ENCODE measurements at regions not wholly inside any gene's neighbourhood (a gene's known extent, or its start where the extent isn't known, plus 50 kb on each side); places are given as distances from the start of the nearest gene placed in this dataset.

DNA sequence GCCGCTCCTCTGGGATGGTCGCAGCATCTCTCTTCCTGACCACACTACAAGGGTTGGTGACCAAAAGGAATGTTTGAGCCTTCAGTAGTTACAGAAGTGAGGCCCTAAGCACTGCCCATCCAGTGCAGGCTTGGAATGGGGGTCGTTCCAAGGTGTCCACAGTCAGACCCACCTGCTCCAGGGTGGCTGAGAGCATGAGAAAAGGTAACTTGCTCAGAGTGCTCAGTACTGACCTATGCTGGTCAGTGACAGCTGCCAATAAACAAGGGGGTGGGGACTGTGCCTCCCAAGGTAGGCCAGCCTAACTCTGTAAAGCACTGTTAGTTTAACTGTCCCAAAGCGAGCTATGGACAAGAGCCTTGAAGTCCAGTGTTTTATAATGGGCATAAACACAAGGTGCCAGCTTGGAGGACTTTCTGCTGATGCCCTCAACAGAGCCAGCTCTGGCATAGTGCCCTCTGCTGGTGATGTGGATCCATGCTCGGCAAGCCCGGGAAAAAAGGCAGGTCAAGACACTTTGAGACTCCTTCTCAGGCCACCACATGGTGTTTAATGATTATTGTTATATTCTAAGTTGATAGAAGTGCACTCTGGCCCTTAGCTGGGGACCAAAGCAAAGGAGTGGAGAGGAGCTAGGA is 78.1 kb upstream of the DNAH14 start (continued):
- TF ChIP-seq, protein P1, sequence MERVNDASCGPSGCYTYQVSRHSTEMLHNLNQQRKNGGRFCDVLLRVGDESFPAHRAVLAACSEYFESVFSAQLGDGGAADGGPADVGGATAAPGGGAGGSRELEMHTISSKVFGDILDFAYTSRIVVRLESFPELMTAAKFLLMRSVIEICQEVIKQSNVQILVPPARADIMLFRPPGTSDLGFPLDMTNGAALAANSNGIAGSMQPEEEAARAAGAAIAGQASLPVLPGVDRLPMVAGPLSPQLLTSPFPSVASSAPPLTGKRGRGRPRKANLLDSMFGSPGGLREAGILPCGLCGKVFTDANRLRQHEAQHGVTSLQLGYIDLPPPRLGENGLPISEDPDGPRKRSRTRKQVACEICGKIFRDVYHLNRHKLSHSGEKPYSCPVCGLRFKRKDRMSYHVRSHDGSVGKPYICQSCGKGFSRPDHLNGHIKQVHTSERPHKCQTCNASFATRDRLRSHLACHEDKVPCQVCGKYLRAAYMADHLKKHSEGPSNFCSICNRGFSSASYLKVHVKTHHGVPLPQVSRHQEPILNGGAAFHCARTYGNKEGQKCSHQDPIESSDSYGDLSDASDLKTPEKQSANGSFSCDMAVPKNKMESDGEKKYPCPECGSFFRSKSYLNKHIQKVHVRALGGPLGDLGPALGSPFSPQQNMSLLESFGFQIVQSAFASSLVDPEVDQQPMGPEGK (tag by site-specific recombination; IDR thresholded peaks at IDR 0.05), result no peak

GRCh38 chr1:224851848-224852261 is 77.6 kb upstream of the DNAH14 start:
- TF ChIP-seq, protein P2, sequence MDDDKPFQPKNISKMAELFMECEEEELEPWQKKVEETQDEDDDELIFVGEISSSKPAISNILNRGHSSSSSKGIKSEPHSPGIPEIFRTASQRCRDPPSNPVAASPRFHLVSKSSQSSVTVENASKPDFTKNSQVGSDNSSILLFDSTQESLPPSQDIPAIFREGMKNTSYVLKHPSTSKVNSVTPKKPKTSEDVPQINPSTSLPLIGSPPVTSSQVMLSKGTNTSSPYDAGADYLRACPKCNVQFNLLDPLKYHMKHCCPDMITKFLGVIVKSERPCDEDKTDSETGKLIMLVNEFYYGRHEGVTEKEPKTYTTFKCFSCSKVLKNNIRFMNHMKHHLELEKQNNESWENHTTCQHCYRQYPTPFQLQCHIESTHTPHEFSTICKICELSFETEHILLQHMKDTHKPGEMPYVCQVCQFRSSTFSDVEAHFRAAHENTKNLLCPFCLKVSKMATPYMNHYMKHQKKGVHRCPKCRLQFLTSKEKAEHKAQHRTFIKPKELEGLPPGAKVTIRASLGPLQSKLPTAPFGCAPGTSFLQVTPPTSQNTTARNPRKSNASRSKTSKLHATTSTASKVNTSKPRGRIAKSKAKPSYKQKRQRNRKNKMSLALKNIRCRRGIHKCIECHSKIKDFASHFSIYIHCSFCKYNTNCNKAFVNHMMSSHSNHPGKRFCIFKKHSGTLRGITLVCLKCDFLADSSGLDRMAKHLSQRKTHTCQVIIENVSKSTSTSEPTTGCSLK (tag by site-specific recombination; IDR thresholded peaks at IDR 0.05), result no peak
- TF ChIP-seq ZNF768 (tag by site-specific recombination; IDR thresholded peaks at IDR 0.05), result no peak
- TF ChIP-seq ZNF121 (tag by site-specific recombination; IDR thresholded peaks at IDR 0.05), result no peak
- TF ChIP-seq, protein P3, sequence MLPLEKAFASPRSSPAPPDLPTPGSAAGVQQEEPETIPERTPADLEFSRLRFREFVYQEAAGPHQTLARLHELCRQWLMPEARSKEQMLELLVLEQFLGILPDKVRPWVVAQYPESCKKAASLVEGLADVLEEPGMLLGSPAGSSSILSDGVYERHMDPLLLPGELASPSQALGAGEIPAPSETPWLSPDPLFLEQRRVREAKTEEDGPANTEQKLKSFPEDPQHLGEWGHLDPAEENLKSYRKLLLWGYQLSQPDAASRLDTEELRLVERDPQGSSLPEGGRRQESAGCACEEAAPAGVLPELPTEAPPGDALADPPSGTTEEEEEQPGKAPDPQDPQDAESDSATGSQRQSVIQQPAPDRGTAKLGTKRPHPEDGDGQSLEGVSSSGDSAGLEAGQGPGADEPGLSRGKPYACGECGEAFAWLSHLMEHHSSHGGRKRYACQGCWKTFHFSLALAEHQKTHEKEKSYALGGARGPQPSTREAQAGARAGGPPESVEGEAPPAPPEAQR (tag by site-specific recombination; IDR thresholded peaks at IDR 0.05), result no peak
- TF ChIP-seq KLF9 (tag by site-specific recombination; IDR thresholded peaks at IDR 0.05; ENCODE audit: low read depth), result no peak
- TF ChIP-seq SP3 (tag by site-specific recombination; IDR thresholded peaks at IDR 0.05), result no peak
- TF ChIP-seq ZBTB49 (tag by site-specific recombination; IDR thresholded peaks at IDR 0.05; ENCODE audit: low read depth), result no peak
- no peak; the same call in 1 of the 2 replicates for TF ChIP-seq CTCF (tag by site-specific recombination; IDR thresholded peaks at IDR 0.05)
- no peak for TF ChIP-seq ZNF664 (tag by site-specific recombination; IDR thresholded peaks at IDR 0.05)
- no peak for TF ChIP-seq IKZF3 (tag by site-specific recombination; IDR thresholded peaks at IDR 0.05)
- TF ChIP-seq ZNF692 (tag by site-specific recombination; IDR thresholded peaks at IDR 0.05), result no peak
- no peak for TF ChIP-seq ZNF530 (tag by site-specific recombination; IDR thresholded peaks at IDR 0.05; ENCODE audit: low read depth)
- TF ChIP-seq, protein P4, sequence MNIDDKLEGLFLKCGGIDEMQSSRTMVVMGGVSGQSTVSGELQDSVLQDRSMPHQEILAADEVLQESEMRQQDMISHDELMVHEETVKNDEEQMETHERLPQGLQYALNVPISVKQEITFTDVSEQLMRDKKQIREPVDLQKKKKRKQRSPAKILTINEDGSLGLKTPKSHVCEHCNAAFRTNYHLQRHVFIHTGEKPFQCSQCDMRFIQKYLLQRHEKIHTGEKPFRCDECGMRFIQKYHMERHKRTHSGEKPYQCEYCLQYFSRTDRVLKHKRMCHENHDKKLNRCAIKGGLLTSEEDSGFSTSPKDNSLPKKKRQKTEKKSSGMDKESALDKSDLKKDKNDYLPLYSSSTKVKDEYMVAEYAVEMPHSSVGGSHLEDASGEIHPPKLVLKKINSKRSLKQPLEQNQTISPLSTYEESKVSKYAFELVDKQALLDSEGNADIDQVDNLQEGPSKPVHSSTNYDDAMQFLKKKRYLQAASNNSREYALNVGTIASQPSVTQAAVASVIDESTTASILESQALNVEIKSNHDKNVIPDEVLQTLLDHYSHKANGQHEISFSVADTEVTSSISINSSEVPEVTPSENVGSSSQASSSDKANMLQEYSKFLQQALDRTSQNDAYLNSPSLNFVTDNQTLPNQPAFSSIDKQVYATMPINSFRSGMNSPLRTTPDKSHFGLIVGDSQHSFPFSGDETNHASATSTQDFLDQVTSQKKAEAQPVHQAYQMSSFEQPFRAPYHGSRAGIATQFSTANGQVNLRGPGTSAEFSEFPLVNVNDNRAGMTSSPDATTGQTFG (tag by site-specific recombination; IDR thresholded peaks at IDR 0.05; ENCODE audit: borderline replicate concordance), result no peak
- no peak for TF ChIP-seq ZFP3 (tag by site-specific recombination; IDR thresholded peaks at IDR 0.05; ENCODE audit: low read depth)
- TF ChIP-seq ZNF2 (tag by site-specific recombination; IDR thresholded peaks at IDR 0.05), result no peak
- TF ChIP-seq ZNF174 (tag by site-specific recombination; IDR thresholded peaks at IDR 0.05), result no peak
- Histone ChIP-seq H3K36me3 (ENCODE audit: control insufficient read depth in 2 of 2, insufficient read depth in 1 of 2, low read length in 2 of 2) (no peaks in the 10 kb centered on the region), H3K4me3 (ENCODE audit: low read depth, low read length) (no peak overlapping the region), H3K27ac (ENCODE audit: extremely low read depth, low read depth, low read length) (no peak overlapping the region), H3K9me3 (ENCODE audit: control insufficient read depth, insufficient read depth, low read depth, low read length) (no peaks in the 10 kb centered on the region), H3K4me1 (ENCODE audit: control insufficient read depth, insufficient read depth, low read length) (no peaks in the 10 kb centered on the region)
- CTCF ChIA-PET, result interaction anchor here (0.5 to 10.3 kb wide), 91 partner anchors 10 to 736 kb away, joined by 3 to 273 read pairs (median 5); partner anchors contain the start of gene CNIH3
- POLR2A ChIA-PET, result interaction anchor here (1.0 kb wide), 1 partner anchor 228 kb away, joined by 4 read pairs; no protein-coding TSS in a partner anchor

Measured in HEK293 (cell line).